PC-3 (cell line): ENCODE measurements at regions not wholly inside any gene's neighbourhood (a gene's known extent, or its start where the extent isn't known, plus 50 kb on each side); places are given as distances from the start of the nearest gene placed in this dataset.
"Not testable (repeated sequence)": the region's sequence is repeated elsewhere in the genome, so short reads cannot be mapped to it uniquely, and the experiment has no call there.

ENCODE experiments used
- ATAC-seq: fragments of 200-7000 bp; cut with Tn5 transposase; 2 replicates; pipeline ENCODE4 v1.9.1; 2020; ENCODE audit warnings: mild to moderate bottlenecking, moderate library complexity
- BruUV-seq: library from RNA; stranded (reverse); fragments of 400-500 nt; replicated peaks from 2 replicates; lab custom pipeline; 2021; lab: Mats Ljungman, UMichigan
- CTCF ChIA-PET: fragments of 300-600 bp; sonication (Branson Sonifier 250); formaldehyde crosslinking; loops from one replicate; lab custom pipeline; 2022; ENCODE audit warnings: antibody characterized with exemption; lab: Charles Lee
- POLR2A ChIA-PET: fragments of 300-600 bp; sonication (Branson Sonifier 250); formaldehyde crosslinking; loops from one replicate; lab custom pipeline; 2022; ENCODE audit warnings: antibody characterized with exemption; ENCODE audit not compliant: unreplicated experiment; lab: Charles Lee
- DNase-seq: peaks from one replicate; pipeline ENCODE4 v3.0.0-alpha.2; 2015
- H2AFZ ChIP-seq: fragments of 300-600 bp; sonication (generic); 2 replicates; pipeline ENCODE4 v1.6.0; 2016; ENCODE audit warnings: antibody characterized with exemption, low read length
- H3F3A ChIP-seq: fragments of 300-600 bp; sonication (generic); one replicate; pipeline ENCODE4 v1.6.0; 2017; ENCODE audit warnings: antibody characterized with exemption, low read length, control low read depth, mild to moderate bottlenecking; ENCODE audit not compliant: unreplicated experiment
- H3K27ac ChIP-seq: fragments of 300-600 bp; sonication (generic); 2 replicates; pipeline ENCODE4 v1.5.1; 2016; ENCODE audit warnings: mild to moderate bottlenecking, low read length
- H3K27me3 ChIP-seq: fragments of 300-600 bp; sonication (generic); 2 replicates; pipeline ENCODE4 v1.6.1; 2016; ENCODE audit warnings: low read length, mixed read lengths
- H3K36me3 ChIP-seq: fragments of 300-600 bp; sonication (generic); 2 replicates; pipeline ENCODE4 v1.6.1; 2016; ENCODE audit warnings: low read depth, mixed run types, low read length, mixed read lengths
- H3K4me1 ChIP-seq: fragments of 300-600 bp; sonication (generic); 2 replicates; pipeline ENCODE4 v1.5.1; 2016; ENCODE audit warnings: low read length; ENCODE audit not compliant: insufficient read depth
- H3K4me2 ChIP-seq: fragments of 300-600 bp; sonication (generic); 2 replicates; pipeline ENCODE4 v1.6.0; 2016; ENCODE audit warnings: low read length
- H3K4me3 ChIP-seq: fragments of 300-600 bp; sonication (generic); 2 replicates; pipeline ENCODE4 v1.5.1; 2016; ENCODE audit warnings: mild to moderate bottlenecking, low read length, mixed read lengths
- H3K79me2 ChIP-seq: fragments of 300-600 bp; sonication (generic); 2 replicates; pipeline ENCODE4 v1.6.1; 2017; ENCODE audit warnings: low read length, mixed read lengths
- H3K9ac ChIP-seq: fragments of 300-600 bp; sonication (generic); 2 replicates; pipeline ENCODE4 v1.6.0; 2016; ENCODE audit warnings: mild to moderate bottlenecking, low read length
- H3K9me2 ChIP-seq: fragments of 300-600 bp; sonication (generic); replicated peaks from 2 replicates; pipeline ENCODE4 v1.6.1; 2016; ENCODE audit warnings: mixed run types, low read length, mixed read lengths
- H3K9me3 ChIP-seq: fragments of 300-600 bp; sonication (generic); 2 replicates; pipeline ENCODE4 v1.6.1; 2016; ENCODE audit warnings: low read length, mixed read lengths
- H4K20me1 ChIP-seq: fragments of 300-600 bp; sonication (generic); 2 replicates; pipeline ENCODE4 v1.6.1; 2016; ENCODE audit warnings: low read length, mixed read lengths
- CTCF ChIP-seq: fragments of 300-600 bp; sonication (generic); conservative IDR thresholded peaks from 2 replicates; pipeline ENCODE4 v1.5.1; 2017; ENCODE audit warnings: antibody characterized with exemption, low read depth, mild to moderate bottlenecking, low read length
- EZH2 ChIP-seq: fragments of 300-600 bp; sonication (generic); IDR thresholded peaks from one replicate; pipeline ENCODE4 v1.6.1; 2017; ENCODE audit warnings: antibody characterized with exemption, mild to moderate bottlenecking, low read length; ENCODE audit not compliant: unreplicated experiment
- EZH2phosphoT487 ChIP-seq: fragments of 300-600 bp; sonication (generic); IDR thresholded peaks from 2 replicates; pipeline ENCODE4 v1.6.1; 2018; ENCODE audit warnings: mild to moderate bottlenecking, antibody characterized with exemption, low read length, borderline replicate concordance
- intact Hi-C: fragments of 100-400 bp; cut with micrococcal nuclease; formaldehyde crosslinking; loops from 2 replicates; pipeline ENCODE4 v1.9.0; 2023

DNA sequence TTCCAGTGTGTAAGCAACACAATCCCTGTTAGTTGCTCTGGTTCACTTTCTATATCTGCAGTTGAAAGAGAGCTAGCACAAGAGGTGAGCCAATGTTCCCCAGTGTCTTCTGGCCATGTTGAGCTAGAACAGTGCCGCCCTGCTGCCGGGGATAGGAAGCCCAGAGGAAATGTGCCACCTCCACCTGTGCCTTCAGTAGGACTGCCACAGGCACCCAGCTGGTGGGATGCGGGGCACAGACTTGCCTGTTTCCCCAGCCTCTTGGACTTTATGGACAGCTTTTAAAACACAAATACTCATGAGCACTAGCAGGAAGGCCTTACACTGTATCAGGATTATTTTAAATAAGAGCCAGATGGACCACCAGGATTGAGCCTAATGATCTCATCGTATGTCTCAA lies 234.5 kb upstream of the COBL start:
- intact Hi-C loops, result no loop called here
- H3K4me3 ChIP-seq, result no peak overlapping the region
- DNase-seq (no peak), ATAC-seq (no peak)
- no peaks in the 10 kb centered on the region for H3F3A ChIP-seq
- ChIA-PET CTCF (no interaction called here), POLR2A (no interaction called here)
- no peak for TF ChIP-seq EZH2
- no peak for TF ChIP-seq EZH2phosphoT487
- TF ChIP-seq CTCF, result no peak
- H3K79me2 ChIP-seq, result no peaks in the 10 kb centered on the region
- H3K9ac ChIP-seq, result no peak overlapping the region
- H3K27ac ChIP-seq, result no peak overlapping the region
- no peaks in the 10 kb centered on the region for H3K9me2 ChIP-seq
- H3K9me3 ChIP-seq, result no peaks in the 10 kb centered on the region
- H3K36me3 ChIP-seq, result no peaks in the 10 kb centered on the region
- no peaks in the 10 kb centered on the region for H3K4me1 ChIP-seq
- no TSS peak for BruUV-seq
- no peak overlapping the region for H3K4me2 ChIP-seq
- H3K27me3 ChIP-seq, result no peaks in the 10 kb centered on the region
- no peaks in the 10 kb centered on the region for H4K20me1 ChIP-seq
- no peak overlapping the region for H2AFZ ChIP-seq

DNA sequence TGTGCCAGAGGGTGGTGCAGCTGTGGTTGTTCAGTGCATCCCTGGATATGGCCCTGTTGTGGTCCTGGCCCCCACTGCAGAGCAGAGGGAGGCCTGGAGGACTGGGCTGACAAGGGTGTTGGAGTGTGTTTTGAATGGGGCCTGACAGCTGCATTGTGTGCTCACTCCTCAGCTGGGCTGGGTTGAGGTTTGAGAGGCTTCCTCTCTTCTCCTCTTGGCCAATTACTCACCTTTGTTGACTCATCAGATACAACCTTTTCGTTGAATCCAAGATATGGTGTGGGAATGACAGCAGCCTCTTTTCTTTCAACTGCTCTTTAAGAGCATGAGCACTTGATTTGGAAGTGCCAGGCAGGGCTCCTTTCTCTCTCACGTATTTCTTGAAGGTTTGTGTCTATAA lies 228.5 kb upstream of the COBL start:
- H3K4me3 ChIP-seq, result no peak overlapping the region
- no peak overlapping the region for H3K4me2 ChIP-seq
- H3K4me1 ChIP-seq, result no peaks in the 10 kb centered on the region
- TF ChIP-seq CTCF (no peak), EZH2 (no peak), EZH2phosphoT487 (no peak)
- H3F3A ChIP-seq, result no peaks in the 10 kb centered on the region
- H3K27ac ChIP-seq, result no peak overlapping the region
- H3K36me3 ChIP-seq, result no peaks in the 10 kb centered on the region
- H2AFZ ChIP-seq, result no peak overlapping the region
- no peak for ATAC-seq
- ChIA-PET CTCF (no interaction called here), POLR2A (no interaction called here)
- no peaks in the 10 kb centered on the region for H3K9me2 ChIP-seq
- no peak overlapping the region for H3K9ac ChIP-seq
- H3K27me3 ChIP-seq, result no peaks in the 10 kb centered on the region
- no peaks in the 10 kb centered on the region; the same call in 1 of the 2 replicates for H3K9me3 ChIP-seq
- no peaks in the 10 kb centered on the region for H3K79me2 ChIP-seq
- peak; percentile 20 for DNase-seq
- intact Hi-C loops, result no loop called here
- H4K20me1 ChIP-seq, result no peaks in the 10 kb centered on the region
- no TSS peak for BruUV-seq

GRCh38 chr7:51543801-51544553 lies 227.4 kb upstream of the COBL start:
- no TSS peak for BruUV-seq
- TF ChIP-seq EZH2, result no peak
- TF ChIP-seq CTCF, result no peak
- no peak for TF ChIP-seq EZH2phosphoT487
- Histone ChIP-seq H3F3A (no peaks in the 10 kb centered on the region), H3K9me2 (no peaks in the 10 kb centered on the region), H2AFZ (no peak overlapping the region), H3K27me3 (no peaks in the 10 kb centered on the region), H3K79me2 (no peaks in the 10 kb centered on the region), H3K9me3 (no peaks in the 10 kb centered on the region; the same call in 1 of the 2 replicates), H3K36me3 (no peaks in the 10 kb centered on the region), H3K27ac (no peak overlapping the region), H3K4me3 (no peak overlapping the region), H3K9ac (no peak overlapping the region), H3K4me2 (no peak overlapping the region), H3K4me1 (no peaks in the 10 kb centered on the region), H4K20me1 (no peaks in the 10 kb centered on the region)
- DNase-seq, result no peak
- ChIA-PET POLR2A (no interaction called here), CTCF (no interaction called here)
- intact Hi-C loops, result no loop called here
- no peak for ATAC-seq

GRCh38 chr7:51540906-51541305 lies 224.3 kb upstream of the COBL start:
- H3K9me2 ChIP-seq, H3K4me2 ChIP-seq, H3K9ac ChIP-seq, H3K27me3 ChIP-seq, H3K9me3 ChIP-seq, H3K27ac ChIP-seq, H2AFZ ChIP-seq, DNase-seq, CTCF ChIA-PET, H3K4me3 ChIP-seq, H3K79me2 ChIP-seq, H3K4me1 ChIP-seq, ATAC-seq, H4K20me1 ChIP-seq, POLR2A ChIA-PET, BruUV-seq, intact Hi-C loops, H3K36me3 ChIP-seq, H3F3A ChIP-seq: not testable (repeated sequence)
